Activated B cell treated with CpG ODN at 0.5 μM for 24 hours (primary cell): ENCODE measurements at regions not wholly inside any gene's neighbourhood (a gene's known extent, or its start where the extent isn't known, plus 50 kb on each side); places are given as distances from the start of the nearest gene placed in this dataset.

Experiments
- ATAC-seq: fragments of 200-7000 bp; cut with Tn5 transposase; one replicate; pipeline ENCODE4 v1.10.0; 2021; ENCODE audit warnings: low read depth, mild to moderate bottlenecking, moderate library complexity
- CTCF ChIA-PET: fragments of 350-600 bp; sonication (Branson Sonifier 250); formaldehyde crosslinking; loops from one replicate; lab custom pipeline; 2021; ENCODE audit warnings: antibody characterized with exemption; lab: Charles Lee
- POLR2A ChIA-PET: fragments of 350-600 bp; sonication (Branson Sonifier 250); formaldehyde crosslinking; loops from one replicate; lab custom pipeline; 2021; ENCODE audit warnings: antibody characterized with exemption; lab: Charles Lee
- DNase-seq: peaks from one replicate; pipeline ENCODE4 v3.0.0; 2022
- H3K27ac Mint-ChIP-seq: one replicate; pipeline ENCODE4 v1.8.0; 2020; ENCODE audit warnings: mixed read lengths
- H3K27me3 Mint-ChIP-seq: one replicate; pipeline ENCODE4 v1.8.0; 2021; ENCODE audit warnings: mixed read lengths
- H3K36me3 Mint-ChIP-seq: one replicate; pipeline ENCODE4 v1.8.0; 2021; ENCODE audit warnings: low read depth, mixed read lengths
- H3K4me1 Mint-ChIP-seq: one replicate; pipeline ENCODE4 v1.8.0; 2021; ENCODE audit warnings: mixed read lengths
- H3K4me3 Mint-ChIP-seq: one replicate; pipeline ENCODE4 v1.8.0; 2020; ENCODE audit warnings: mild to moderate bottlenecking, mixed read lengths
- H3K9me3 Mint-ChIP-seq: one replicate; pipeline ENCODE4 v1.8.0; 2020; ENCODE audit warnings: mixed read lengths
- intact Hi-C: fragments of 100-400 bp; cut with micrococcal nuclease; formaldehyde crosslinking; loops from one replicate; pipeline ENCODE4 v1.15.1; 2024
- TF ChIP-seq, protein P1 (sequence below): fragments of 200-600 bp; IDR thresholded peaks from one replicate; pipeline ENCODE4 v1.8.0; 2022; ENCODE audit warnings: antibody characterized with exemption, mild to moderate bottlenecking

DNA sequence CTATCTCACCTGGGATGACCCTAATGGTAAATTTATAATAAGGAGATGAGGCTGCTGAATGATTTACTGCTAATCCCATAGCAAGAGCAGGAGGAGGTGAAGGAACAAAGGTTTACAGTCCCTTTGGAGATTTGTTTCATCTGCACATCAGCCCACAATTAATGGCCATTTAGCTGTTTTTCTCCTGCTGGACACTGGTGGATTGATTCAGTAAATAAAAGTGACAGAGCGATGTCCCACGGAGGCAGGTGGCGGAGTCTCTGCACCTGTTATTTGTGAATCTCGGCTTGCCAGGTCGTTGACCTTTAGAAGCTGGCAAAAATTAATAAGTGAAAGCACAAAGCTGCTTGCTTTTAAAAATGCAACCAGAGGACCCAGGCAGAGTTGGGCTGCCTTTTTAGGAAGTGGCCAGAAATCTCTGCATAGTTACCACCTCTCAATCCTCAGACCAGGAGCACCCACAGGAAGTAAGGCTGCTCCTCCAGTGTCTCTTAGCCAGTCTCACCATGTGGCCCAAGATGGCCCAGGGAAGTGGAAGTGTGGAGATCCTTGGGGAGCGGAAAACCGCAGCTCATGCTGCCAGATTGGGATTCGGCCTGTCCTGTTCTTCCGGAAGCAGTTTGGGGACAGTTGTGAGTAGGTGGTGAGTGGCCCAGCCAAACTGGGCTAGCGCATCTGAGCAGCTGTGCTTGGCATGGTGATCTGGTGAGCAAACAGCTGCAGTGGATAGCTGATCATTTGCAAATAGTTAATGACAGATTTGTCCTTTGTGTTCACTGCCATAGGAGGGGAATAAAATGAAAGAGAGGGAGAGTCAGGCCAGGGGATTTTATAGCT, 1005.7 kb upstream of the PIK3C3 start:
- POLR2A ChIA-PET, result no interaction called here
- Mint-ChIP-seq H3K27ac (no peak overlapping the region), H3K36me3 (no peaks in the 10 kb centered on the region), H3K9me3 (peaks cover 2% of the 10 kb centered on the region), H3K27me3 (no peaks in the 10 kb centered on the region), H3K4me3 (no peak overlapping the region), H3K4me1 (no peaks in the 10 kb centered on the region)
- intact Hi-C loops, result no loop called here
- no peak for DNase-seq
- TF ChIP-seq, protein P1, sequence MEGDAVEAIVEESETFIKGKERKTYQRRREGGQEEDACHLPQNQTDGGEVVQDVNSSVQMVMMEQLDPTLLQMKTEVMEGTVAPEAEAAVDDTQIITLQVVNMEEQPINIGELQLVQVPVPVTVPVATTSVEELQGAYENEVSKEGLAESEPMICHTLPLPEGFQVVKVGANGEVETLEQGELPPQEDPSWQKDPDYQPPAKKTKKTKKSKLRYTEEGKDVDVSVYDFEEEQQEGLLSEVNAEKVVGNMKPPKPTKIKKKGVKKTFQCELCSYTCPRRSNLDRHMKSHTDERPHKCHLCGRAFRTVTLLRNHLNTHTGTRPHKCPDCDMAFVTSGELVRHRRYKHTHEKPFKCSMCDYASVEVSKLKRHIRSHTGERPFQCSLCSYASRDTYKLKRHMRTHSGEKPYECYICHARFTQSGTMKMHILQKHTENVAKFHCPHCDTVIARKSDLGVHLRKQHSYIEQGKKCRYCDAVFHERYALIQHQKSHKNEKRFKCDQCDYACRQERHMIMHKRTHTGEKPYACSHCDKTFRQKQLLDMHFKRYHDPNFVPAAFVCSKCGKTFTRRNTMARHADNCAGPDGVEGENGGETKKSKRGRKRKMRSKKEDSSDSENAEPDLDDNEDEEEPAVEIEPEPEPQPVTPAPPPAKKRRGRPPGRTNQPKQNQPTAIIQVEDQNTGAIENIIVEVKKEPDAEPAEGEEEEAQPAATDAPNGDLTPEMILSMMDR, result no peak
- CTCF ChIA-PET, result no interaction called here
- no peak for ATAC-seq

DNA sequence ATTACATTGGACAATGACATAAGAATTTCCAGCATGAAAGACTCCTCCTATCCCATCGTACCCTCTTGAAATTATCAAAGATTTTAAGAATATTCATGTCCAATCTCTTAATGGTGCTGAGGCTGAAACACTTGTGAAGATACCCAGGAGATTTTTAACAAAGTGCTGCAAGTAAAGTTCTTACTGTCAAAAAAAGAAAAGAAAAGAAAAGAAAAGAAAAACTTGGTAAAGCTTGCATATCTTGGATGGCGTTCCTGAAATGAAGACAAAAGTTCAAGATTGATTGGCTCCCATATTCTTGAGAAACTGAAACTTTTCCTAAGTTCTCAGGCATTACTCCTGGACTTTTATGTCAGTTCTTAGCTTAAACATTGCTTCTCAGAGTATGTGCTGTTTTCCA, 1010.5 kb upstream of the PIK3C3 start:
- Mint-ChIP-seq H3K36me3 (no peaks in the 10 kb centered on the region), H3K4me3 (no peak overlapping the region), H3K27me3 (no peaks in the 10 kb centered on the region), H3K9me3 (peaks cover 3% of the 10 kb centered on the region), H3K4me1 (no peaks in the 10 kb centered on the region), H3K27ac (no peak overlapping the region)
- ChIA-PET POLR2A (no interaction called here), CTCF (no interaction called here)
- TF ChIP-seq, protein P1, result no peak
- no peak for ATAC-seq
- no peak for DNase-seq
- intact Hi-C loops, result no loop called here

DNA sequence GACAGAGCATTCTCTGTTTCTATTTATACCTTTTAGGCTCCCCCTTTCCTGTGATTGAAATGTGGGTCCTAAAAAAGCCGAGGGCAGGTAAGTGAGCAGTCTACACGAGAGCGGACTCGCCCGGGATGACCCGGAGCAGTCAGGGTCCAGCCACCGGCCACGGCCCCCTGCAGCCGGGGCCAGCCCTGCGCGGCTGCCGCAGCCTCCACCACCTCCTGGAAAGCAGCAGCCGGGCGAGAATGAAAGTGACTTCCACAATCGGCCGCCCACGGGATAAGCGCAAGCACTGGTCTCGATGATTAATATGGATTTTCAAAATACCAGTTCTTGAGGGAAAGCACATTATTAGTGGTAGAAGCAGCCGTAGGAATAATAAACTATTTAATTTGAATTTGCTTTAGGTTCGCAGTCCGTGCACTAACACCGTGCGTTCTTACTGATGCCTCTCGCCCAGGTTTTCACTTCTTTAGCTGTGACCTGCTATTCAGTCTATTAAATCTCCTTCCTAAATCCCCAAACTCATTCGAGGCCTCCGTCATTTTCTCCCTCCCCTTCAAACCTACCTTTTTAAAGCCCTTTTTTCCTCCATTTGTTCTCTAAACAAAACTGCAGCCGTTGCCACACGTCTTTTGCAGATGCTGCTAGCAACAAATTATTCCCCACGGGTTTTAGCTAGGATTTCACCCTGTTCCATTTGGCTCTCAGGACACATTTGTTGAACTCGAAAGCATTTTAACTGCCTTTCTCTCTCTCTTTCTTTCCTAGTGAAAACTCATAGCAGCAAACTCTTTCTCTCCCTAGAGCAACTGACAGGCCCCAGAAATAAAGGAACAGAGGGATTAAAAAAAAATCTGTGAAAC, 1015.1 kb upstream of the PIK3C3 start:
- no peaks in the 10 kb centered on the region for H3K27me3 Mint-ChIP-seq
- H3K4me1 Mint-ChIP-seq, result no peaks in the 10 kb centered on the region
- CTCF ChIA-PET, result no interaction called here

DNA sequence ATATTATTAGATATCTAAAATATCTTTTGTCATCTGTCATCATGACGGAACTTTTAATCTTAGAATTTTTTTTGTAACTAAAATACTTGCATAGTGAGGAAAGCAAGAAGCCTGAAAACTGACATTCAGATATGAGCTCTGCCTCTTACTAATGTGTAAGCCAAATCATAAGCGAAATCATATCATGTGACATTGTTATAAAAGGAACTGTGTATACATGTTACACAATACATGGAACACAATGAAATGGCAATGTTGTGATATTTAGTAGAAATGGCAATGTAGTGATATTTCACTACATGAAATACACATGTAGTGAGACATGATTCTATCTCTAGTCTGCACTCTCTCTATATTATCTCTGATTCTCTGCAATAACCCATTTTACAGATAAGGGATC, 1016.4 kb upstream of the PIK3C3 start:
- TF ChIP-seq, protein P1, result no peak
- Mint-ChIP-seq H3K27me3 (no peaks in the 10 kb centered on the region), H3K9me3 (peaks cover 3% of the 10 kb centered on the region), H3K36me3 (no peaks in the 10 kb centered on the region), H3K27ac (no peak overlapping the region), H3K4me1 (no peaks in the 10 kb centered on the region), H3K4me3 (no peak overlapping the region)
- DNase-seq (no peak), ATAC-seq (no peak)
- ChIA-PET CTCF (no interaction called here), POLR2A (no interaction called here)
- intact Hi-C loops, result no loop called here

More for the DNA sequence above, 1015.1 kb upstream of the PIK3C3 start:
- Mint-ChIP-seq H3K9me3 (peaks cover 3% of the 10 kb centered on the region), H3K36me3 (no peaks in the 10 kb centered on the region), H3K4me3 (no peak overlapping the region), H3K27ac (no peak overlapping the region)
- ATAC-seq (no peak), DNase-seq (no peak)
- POLR2A ChIA-PET, result no interaction called here
- TF ChIP-seq, protein P1, result no peak
- intact Hi-C loops, result no loop called here

DNA sequence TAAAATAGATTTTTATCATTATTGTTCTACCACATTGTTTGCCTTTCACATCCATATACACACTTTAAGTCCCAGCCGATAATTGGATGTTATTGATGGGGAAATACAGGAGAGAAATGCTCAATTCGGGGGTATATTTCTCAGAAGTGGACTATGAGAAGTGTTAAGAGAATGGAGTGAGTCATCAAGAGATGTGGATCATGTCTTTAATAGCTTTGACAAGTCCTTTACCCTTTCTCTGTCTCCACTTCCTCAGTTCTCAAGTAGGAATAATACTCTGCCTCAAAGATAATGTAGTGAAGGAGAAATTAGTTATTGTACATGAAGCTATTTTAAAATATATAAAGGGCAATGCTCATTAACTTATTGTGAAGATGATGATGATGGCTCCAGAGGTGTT, 1017.6 kb upstream of the PIK3C3 start:
- POLR2A ChIA-PET, result no interaction called here
- Mint-ChIP-seq H3K4me3 (no peak overlapping the region), H3K27me3 (no peaks in the 10 kb centered on the region), H3K4me1 (no peaks in the 10 kb centered on the region), H3K9me3 (no peaks in the 10 kb centered on the region), H3K36me3 (no peaks in the 10 kb centered on the region), H3K27ac (no peak overlapping the region)
- ATAC-seq (no peak), DNase-seq (no peak)
- TF ChIP-seq, protein P1, result no peak
- intact Hi-C loops, result no loop called here
- CTCF ChIA-PET, result no interaction called here
